Medulla oblongata (tissue), 1 donor: ENCODE measurements at regions not wholly inside any gene's neighbourhood (a gene's known extent, or its start where the extent isn't known, plus 50 kb on each side); places are given as distances from the start of the nearest gene placed in this dataset.
"Not testable (repeated sequence)": the region's sequence is repeated elsewhere in the genome, so short reads cannot be mapped to it uniquely, and the experiment has no call there.

Source experiments
- DNase-seq: peaks from one replicate; pipeline ENCODE4 v3.0.0-alpha.2; 2015; ENCODE audit errors: extremely low spot score

DNA sequence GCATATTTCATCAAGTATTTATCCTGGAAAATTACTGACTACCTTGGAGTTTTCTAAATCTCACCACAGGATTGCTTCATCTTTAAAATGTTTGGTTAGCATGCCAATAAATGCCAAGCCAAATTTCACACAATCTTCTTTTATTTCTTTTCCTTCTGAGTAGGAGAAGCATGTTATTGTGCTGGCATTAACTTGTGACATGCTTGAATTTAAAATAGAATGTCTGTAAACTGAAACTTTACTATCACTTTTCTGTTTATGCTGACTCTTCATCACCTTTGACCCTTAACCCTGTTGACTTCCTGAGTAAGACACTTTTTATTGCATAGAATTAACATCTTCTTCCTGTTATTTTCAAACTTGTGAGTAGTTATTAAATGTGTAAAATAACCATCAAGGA, 56.2 kb upstream of the LRRTM4 start:
- DNase-seq: no peak

DNA sequence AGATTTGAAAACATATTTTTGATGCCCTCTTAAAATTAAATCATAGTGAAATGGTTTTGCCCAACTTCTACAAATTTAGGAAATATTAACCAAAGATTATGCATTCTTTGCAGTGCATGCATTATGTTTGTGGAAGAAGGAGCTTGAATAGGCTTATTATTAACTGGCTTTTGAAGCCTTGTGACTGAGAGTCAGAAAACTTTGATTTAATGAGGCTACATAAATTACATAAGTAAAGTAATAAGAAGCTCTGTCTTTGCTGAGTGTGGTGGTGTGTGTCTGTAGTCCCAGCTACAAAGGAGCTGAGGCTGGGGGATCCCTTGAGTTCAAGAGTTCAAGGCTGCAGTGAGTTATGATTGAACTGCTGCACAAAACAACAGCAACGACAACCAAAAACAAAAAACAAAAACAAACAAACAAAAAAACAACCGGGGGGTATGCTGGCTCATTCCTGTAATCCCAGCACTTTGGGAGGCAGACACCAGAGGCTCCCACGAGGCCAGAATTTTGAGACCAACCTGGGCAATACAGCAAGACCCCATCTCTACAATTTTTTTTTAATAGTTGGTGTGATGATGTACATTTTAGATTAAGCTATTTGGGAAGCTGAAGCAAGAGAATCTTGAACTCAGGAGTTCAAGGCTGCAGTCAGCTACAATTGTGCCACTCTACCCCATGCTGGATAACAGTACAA, 57.0 kb upstream of the LRRTM4 start:
- no peak for DNase-seq

DNA sequence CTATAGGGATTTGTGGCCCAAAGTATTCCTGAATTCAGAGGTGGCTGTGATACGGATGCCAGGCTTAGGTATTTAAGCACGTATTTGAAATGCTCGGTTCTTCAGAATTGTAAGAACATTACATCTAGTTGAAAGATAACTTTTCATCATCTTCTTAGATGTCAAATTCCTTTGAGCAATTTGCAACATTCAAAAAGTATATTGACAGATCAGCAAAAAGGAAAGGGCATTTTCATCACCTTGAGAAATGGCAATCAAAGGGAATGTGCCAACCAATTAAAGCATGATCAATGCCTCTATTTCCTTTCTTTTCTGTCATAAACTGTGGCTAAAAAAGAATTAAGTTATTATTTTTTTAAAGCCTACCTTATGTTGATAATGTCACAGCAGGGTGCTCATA, 66.3 kb upstream of the LRRTM4 start:
- DNase-seq: no peak

DNA sequence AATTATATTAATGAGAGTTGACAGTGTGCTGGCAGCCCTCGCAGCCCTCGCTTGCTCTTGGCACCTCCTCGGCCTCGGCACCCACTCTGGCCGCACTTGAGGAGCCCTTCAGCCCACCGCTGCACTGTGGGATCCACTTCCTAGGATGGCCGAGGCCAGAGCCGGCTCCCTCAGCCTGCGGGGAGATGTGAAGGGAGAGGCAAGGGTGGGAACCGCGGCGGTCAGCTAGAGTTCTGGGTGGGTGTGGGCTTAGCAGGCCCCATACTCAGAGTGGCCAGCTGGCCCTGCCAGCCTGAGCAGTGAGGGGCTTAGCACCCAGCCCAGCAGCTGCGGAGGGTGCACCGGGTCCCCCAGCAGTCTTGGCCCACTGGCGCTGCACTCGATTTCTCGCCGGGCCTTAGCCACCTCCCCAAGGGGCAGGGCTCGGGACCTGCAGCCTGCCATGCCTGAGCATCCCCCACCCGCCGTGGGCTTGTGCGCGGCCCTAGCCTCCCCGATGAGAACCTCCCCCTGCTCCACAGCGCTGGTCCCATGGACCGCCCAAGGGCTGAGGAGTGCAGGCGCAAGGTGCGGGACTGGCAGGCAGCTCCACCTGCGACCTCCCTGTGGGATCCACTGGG, 68.2 kb upstream of the LRRTM4 start:
- DNase-seq: no peak

DNA sequence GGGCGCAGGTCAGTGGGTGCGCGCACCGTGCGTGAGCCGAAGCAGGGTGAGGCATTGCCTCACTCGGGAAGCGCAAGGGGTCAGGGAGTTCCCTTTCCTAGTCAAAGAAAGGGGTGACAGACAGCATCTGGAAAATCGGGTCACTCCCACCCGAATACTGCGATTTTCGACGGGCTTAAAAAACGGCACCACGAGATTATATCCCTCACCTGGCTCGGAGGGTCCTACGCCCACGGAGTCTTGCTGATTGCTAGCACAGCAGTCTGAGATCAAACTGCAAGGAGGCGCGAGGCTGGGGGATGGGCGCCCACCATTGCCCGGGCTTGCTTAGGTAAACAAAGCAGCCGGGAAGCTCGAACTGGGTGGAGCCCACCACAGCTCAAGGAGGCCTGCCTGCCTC, 70.8 kb upstream of the LRRTM4 start:
- not testable (repeated sequence) for DNase-seq

DNA sequence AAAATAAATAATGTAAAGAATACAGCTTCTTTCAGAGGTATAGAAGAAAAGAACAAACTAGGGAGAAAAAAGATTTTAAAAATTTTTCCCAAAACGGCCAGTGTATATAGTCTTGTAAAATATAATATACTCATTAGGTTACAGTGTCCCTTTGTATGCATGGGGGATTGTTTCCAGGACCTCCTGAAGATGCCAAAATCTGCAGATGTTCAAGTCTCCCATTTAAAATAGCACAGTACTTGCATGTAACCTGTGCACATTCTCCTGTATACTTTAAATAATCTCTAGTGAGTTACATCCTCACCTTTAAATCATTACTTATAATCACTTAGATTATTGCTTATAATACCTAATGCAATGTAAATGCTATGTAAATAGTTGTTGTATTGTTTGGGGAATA, 80.6 kb upstream of the LRRTM4 start:
- DNase-seq: no peak

DNA sequence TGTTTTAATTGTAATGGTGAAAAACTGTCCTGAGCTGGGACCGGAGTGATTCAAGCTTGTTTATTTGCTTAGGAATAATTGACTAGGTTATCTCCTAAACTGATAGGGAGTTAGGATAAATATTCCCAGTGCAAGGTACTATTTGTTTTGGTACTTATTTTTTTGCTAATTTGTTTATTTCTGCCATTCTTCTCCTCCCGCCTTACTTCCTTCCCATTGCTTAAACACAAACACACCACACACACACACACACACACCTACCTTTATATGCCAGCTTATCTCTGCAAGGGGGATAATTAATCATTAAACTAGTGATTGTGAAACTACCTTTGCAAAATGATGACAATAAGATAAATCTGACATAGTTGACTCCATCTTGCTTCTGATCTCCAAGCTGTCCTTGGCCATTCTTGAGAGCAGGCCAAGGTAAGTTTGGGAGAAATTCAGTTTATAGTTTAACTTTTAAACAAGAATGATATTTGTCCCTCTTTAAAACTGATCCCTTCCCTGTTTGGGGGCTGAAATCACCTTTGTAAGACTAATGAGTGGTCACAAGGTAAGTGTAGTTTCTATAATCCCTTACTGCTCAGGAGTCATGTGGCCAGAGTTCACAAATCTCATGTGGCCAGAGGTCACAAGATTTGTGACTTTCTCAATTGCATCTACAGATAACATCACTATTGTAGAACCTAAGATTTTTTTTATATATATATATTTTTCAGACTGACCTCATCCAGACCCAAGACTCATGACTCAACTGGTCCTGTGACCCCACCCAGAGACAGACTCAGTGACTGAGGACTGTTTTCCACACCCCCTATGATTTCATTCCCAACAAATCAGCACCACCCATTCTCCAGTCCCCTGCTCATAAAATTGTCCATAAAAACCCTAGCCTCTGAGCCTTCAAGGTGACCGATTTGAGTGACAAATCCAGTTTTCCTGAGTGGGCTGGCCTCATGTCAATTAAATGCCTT, 83.1 kb upstream of the LRRTM4 start:
- no peak for DNase-seq

DNA sequence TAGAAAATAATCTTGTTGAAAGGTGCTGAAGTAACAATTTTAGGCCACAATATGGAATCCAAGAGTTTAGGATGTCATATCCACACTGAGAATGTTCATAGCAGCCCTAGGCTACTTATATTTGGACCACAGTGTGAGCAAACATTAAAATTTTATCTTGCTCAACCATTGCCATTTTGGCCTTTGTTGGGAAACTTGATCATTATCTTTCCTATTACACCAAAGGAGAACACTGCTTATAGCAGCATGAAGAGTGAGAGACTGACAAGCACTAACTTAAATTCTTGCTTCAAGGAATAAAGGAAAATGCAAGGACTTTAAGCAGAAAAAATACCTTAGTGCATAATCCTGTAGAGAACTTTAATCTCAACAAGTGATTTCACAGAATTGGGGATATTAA, 86.3 kb upstream of the LRRTM4 start:
- no peak for DNase-seq

DNA sequence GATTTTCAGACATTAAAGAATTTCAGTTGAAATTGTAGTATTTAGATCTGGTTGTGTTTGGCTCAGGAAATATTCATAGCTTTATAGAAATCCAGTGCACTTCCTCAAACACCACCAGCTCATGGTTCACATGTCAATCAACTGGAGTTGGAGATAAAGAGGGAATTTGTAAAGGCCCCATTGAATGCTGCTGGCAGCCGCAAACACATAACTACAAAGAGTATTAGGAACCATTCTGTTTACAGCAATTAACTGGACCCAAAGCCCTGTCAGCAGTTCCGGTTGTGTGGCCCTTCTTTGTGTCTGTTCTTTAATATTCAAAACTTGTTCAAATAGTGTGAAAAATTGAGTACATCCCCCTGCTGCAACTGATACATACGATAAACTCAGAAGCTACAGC, 107.4 kb upstream of the LRRTM4 start:
- peak; percentile 32 for DNase-seq

DNA sequence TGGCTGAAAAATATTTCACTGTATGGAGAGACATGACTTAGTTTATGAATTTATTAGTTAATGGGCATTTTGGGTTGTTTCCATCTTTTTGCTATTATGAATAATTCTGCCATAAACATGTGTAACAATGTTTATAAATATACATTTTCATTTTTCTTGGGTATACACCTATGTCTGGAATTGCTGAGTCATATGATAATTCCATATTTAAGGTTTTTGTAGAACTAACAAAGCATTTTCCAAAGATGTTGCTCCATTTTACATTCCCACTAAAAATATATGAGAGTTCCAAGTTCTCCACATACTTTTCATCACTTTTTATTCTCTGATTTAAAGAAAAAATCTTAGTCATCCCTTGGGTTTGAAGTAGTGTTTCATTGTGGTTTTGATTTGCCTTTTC, 108.8 kb upstream of the LRRTM4 start:
- DNase-seq: no peak

DNA sequence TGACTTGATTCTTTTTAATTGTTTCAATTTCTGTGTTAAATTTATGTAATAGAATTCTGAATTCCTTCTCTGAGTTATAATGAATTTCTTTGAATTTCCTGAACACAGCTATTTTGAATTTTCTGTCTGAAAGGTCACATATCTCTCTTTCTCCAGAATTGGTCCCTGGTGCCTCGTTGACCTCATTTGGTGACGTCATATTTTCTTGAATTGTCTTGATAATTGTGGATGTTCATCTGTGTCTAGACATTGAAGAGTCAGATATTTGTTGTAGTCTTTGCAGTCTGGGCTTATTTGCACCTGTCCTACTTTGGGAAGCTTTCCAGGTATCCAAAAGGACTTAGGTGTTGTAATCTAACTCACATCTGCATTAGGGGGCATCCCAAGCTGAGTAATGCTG, 111.4 kb upstream of the LRRTM4 start:
- DNase-seq: no peak

DNA sequence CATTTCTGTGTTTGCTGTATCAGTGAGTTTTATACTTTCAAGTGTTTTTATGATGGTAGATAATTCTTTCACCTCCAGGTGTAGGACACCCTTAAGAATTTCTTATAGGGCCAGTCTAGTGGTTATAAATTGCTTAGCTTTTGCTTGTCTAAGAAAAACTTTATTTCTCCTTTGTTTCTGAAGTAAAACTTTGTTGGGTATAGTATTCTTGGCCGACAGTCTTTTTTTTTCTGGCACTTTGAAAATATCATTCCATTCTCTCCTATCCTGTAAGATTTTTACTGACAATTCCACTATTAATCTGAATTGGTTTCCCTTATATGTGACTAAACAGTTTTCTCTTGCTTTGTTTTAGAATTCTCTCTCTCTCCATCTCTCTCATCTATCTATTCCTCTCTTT, 118.7 kb upstream of the LRRTM4 start:
- DNase-seq: no peak

DNA sequence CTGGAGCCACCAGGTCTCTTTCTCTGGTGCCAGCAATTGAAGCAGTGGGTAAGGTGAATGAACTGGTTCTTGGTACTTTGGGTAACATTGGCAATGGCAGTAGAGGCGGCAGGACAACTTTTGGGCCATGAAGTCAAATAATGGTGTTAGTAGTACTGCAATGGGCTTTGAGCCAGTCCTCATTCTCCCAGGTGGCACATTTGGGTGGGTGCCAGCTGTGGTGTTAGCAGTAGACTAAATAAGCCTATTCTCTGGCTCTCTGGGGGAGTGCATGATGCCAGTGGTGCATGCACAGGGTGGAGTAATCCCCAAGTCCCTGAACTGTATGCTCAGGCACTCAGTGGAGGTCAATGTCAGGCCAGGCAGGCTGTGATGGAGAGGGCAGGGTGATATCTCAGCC, 120.2 kb upstream of the LRRTM4 start:
- DNase-seq: no peak

DNA sequence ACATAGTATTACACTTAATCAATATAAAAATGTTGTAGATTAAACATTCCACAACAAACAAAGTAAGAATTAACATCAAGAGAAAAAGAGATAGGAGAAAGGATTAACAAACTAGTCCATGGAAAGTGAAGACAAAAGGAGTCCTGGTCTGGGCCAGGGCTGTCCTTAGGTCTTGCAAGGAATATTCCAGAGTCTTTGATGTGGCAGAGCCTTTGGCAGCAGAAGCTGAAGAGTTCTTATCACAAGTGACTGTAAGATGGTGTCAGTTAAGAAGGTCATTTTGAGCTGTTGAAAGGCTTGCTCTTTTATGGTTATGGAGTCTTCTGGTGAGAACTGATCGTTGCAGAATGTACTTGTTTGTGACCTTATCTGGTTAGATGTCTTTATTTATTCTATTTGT, 127.7 kb upstream of the LRRTM4 start:
- no peak for DNase-seq

DNA sequence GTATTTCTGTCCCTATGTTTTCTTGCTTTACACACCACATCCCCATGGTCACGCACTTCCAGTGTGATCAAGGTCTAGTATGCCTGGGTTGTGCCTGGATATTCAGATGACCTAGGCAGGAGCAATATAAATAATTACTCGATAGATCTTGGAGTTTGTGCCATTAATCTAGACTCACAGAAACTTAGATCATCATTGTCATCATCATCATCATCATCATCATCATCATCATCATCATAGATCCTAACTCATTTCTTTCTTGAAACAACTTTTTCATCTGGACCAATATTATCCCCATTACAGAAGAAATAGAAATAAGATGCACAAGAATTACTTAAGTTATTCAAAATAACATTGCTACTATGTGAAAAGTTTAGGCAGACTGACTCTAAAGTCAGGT, 130.3 kb upstream of the LRRTM4 start:
- no peak for DNase-seq

DNA sequence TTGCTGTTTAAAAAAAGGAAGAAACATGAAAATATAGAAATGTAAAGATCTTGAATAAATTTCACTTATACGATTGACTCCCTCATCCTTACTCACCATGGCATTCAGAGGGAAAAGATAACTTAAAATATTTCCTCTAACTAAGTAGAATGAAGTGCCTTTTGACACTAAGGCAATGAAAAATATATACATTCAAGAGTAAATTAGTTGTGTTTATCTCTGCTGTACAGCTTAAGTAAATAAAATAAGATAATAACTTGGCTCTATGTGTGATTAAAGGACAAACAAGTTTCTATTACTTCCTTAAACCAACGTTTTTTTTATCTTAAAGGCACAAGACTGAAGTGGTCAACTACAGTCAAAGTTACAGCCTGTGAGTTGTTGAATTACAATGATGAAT, 142.3 kb upstream of the LRRTM4 start:
- DNase-seq: no peak

DNA sequence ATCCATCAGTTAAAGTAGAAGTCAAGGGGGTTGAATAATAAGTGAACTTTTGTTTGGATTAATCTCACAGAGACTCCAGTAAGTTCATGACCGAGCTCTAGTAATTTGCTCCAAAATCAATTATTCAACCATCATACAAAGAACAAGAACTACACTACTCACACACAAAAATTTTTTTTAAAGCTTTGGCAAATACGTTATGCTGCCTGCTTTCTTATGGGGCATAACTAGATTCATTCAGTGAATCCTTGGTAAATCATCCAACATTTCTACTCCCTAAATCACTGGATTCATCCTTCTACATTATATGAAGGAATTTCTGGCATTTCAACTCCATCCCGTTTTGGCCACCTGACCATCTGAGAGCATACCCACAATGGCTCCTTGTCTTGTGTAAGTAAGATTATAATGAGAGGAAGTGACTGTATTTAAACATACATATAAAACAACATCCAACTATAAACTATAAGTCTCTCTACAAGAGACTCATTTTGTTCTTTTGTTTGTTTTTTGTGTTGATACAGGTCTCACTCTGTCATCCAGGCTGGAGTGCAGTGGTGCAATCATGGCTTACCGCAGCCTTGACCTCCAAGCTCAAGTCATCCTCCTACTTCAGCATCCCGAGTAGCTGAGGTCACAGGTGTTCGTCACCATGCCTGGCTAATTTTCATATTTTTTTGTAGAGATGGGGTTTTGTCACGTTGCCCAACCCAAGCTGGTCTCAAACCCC, 144.2 kb upstream of the LRRTM4 start:
- no peak for DNase-seq

DNA sequence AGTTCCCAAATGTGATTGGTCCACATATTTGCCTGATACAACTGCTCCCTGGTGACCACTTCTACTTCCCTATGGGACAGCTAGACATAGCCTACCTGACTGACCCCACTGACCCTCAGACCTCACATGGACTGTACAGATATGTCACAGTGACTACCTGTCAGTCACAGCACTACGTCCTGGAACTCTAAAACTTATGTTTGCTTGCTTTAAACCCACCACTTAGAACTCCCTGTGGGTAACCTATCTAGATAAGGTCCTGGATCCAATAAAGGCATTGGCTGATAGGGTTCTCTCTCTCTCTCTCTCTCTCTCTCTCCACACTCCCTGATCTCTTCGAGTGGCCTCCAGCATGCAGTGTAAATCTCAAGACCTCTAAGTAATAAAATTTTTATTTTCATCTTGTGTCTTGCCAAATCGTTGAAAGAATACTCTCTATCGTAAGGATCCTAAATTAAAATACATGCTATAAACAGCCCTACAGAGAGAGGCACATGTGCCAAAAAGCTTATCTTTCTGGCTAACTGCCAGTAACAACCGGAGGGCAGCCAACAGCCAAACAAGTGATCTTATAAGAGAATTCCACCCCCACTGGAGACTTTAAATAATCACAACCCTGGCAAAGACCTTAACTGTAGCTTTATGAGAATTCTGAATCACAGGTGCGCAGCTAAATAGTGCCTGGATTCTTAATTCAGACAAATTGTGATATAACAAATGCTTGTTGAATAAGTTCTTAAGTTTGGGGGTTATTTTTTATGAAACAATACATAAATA, 162.6 kb upstream of the LRRTM4 start:
- not testable (repeated sequence) for DNase-seq

DNA sequence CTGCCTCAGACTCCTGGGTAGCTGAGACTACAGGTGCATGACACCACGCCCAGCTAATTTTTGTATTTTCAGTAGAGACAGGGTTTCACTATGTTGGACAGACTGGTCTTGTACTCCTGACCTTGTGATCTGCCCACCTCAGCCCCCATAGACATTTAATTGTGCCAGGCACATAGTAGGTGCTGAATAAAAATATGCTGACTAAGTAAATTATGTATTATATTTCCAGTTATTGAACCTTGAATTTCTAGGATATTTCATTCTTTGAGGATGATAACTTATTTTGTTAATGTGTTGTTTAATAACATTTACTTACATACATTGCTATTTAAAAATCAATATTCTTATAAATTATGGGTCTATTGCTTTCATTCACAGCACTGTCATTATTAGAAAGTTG, 190.4 kb upstream of the LRRTM4 start:
- DNase-seq: no peak

DNA sequence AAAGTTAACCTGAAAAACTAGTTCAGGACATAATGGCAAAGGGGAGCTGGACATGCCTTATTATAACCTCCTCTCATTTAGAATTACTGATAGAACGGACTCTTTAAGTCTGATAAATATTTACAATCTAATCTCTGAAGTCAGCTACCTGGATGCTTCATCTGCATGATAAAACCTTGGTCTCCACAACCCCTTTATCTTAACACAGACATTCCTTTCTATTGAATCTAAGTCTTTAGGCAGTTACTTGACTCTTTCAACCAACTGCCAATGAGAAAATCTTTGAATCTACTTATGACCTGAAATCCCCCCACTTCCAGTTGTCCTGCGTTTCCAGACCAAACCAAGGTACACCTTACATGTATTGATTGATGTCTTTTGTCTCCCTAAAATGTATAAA, 191.2 kb upstream of the LRRTM4 start:
- no peak for DNase-seq

DNA sequence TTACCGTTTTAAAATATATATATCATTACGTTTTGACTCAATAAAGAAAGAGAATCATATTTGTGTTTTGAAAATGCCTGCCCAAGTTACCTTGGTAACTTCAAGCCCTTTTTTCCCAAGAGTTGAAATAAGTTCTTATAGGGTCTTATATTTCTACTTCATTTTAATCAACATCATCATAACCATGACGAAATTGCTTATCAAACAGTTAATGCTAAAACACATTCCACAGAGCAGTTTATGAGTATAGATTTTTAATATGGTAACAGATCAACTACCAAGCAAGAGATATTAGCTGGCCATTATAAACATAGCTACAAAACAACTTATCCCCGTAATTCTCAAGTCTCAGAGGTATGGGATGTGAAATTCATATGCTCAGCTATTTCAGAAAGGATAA, 197.9 kb upstream of the LRRTM4 start:
- no peak for DNase-seq
